Cerebellar nuclear complex (tissue), 1 donor: ENCODE measurements at regions not wholly inside any gene's neighbourhood (a gene's known extent, or its start where the extent isn't known, plus 50 kb on each side); places are given as distances from the start of the nearest gene placed in this dataset.
"Not testable (repeated sequence)": the region's sequence is repeated elsewhere in the genome, so short reads cannot be mapped to it uniquely, and the experiment has no call there.

ENCODE experiments used
- DNase-seq, 2 experiments: peaks; one replicate each; lab custom pipeline; 2025; lab: John Stamatoyannopoulos, UW

DNA sequence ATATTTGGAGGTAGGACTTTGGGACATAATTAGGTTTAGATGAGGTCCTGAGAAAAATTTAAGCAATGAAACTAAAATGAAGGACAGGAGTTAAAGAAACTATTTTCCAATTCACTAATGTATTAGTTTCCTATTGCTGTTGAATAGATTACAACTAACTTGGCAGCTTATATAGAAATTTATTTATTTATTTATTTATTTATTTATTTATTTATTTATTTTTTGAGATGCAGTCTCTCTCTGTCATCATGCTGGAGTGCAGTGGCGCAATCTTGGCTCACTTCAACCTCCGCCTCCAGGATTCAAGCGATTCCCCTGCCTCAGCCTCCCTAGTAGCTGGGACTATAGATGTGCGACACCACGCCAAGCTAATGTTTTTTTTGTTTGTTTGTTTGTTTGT lies 182.4 kb upstream of the ADCY2 start:
- DNase-seq = no peak

GRCh38 chr5:7214906-7215416 lies 181.0 kb upstream of the ADCY2 start:
- no peak for DNase-seq

DNA sequence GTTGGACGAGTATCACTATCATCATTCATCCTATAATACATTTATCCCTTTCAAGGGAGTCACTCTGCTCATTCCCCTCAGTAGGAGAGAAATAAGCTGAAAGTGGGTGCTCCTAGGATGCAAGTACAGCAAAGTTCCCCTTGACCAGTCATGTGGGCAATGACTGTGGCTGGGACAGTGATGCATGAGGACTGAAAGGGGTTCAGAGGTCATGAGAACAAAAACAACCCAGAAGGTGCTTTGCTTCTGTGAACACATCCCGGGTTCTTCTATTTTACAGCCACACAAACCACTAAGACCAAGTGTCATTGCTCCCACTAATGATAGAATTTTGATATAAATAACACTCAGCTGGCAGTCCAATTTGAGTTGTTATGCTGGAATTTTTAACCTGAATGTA lies 177.8 kb upstream of the ADCY2 start:
- DNase-seq = no peak

- no peak for DNase-seq
These were observed 175.8 kb upstream of the ADCY2 start for GRCh38 chr5:7220156-7220555.

- DNase-seq = no peak
These were observed 174.9 kb upstream of the ADCY2 start for GRCh38 chr5:7221041-7221440.

- no peak for DNase-seq
These were observed 170.1 kb upstream of the ADCY2 start for GRCh38 chr5:7225826-7226225.

DNA sequence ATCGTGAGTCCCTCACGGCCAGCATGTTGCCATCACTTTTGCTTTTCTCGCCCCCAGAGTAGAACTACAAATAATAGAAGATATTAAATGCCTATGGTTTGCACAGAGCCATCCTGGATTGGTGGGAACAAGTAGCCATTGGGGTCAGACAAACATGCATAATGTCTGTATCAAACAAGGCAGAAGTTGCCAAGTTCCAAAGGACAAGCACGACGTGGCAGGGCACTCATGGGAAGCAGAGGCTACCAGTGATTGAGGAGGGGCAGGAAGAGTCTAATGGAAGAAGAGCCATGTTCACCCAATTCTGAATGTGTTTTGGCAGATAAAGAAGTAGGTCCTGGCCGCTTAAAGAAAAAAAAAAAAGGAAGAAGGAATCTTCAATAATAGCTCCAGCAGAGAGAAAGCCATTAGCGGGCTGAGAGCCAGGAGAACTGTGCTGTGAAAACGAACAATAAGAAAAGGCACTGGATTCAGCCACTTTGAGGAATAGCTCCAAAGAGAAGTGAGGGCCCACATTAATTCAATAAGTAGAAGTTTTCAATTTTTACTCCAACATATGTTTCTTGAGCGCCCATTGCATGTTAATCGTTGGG lies 153.7 kb upstream of the ADCY2 start:
- no peak for DNase-seq

DNA sequence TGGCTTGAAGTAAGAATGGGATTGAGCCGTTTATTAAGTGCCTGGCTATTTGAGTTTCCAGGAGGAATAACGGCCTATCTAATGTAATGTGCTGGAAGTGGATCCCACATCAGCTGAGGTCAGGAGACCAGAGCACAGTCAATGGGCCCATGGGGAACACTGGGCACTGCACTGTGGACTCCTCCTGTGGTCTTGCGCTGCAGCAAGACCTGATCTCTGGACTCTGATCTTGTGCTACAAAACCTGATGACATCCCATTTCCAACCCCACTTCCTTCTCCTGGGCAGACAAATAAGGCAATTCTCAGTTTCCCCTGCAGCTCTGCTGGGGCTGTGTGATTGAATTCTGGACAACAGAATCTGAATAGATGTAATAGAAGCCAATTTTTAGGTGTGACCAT lies 151.7 kb upstream of the ADCY2 start:
- no peak for DNase-seq

DNA sequence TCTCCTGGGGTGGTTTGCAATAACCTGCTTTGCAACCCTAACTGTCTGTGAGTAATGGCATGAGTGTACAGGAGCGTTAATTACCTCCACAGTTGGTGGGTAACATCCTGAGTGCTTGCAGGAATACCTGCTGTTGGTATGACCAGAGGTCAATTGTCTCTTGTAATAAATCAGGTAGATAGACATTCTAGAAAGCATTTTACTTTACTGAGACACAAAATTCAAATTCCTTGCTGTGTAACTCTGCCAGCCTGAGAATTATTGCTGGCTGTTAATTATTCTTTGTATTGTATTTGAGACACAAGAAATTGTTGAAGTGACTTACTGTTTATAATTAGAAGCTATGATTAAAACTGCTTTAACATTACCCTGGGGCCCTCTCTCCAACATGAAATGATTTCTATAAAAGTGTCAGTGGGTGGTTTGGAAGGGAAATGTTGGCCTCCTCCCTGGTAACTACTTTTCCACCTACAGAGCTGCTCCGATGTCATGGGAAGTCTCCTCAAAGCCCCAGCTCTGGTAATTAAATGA lies 150.8 kb upstream of the ADCY2 start:
- DNase-seq = no peak

- no peak for DNase-seq
These were observed 149.7 kb upstream of the ADCY2 start for GRCh38 chr5:7246287-7246686.

DNA sequence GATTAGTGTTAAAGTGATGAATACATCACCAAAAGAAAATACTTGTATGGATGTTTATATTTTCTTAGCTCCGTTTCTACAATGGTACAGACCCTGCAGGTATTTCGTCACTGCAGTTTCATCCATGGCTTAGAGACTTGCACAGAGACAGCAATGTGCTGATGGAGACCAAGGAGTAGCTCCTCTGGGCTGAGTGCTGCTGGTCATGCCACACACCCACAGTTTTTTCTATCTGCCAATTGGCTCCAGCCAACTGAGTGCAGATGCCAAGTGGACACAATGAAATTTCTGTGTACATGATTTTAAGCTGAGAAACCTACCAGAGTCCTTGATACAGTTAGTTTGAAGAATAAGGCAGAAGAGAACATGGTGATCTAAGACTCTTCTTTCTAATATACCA lies 145.9 kb upstream of the ADCY2 start:
- no peak for DNase-seq

DNA sequence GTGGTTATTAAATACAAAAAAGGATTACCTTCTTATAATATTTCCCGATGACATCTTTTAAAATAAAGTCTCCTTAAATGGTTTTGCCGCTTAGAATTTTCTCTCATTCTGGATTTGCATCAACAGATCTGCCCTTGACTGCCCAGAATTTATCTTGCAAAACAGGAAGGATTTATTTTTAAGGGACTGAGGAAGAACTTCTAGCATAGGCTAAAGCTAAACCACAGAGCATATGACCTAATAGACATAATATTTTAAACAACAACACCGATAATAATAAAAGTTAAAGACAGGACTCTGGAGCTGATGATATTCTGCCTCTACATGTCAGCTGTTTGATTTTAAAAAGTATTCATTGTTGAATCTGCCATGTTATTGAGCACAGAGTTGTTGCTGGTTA lies 145.3 kb upstream of the ADCY2 start:
- DNase-seq = no peak

DNA sequence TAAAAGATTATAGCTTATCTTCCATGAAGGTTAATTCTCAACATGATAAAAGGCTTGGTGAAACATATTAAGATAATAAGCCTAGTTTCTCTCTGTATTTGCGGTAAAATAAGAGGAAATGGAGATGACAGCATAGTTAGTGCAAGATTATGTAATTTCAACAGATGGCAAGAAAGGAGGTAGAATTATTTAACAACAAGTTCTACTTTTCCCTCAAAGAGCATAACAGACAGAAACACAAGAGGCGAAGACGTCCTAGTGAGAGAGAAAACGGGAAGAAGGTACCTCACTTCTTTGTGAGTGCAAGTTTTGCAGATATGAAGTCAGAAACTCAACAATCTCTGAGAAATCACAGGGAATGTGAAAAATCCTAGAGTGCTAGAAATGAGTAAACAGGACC lies 144.8 kb upstream of the ADCY2 start:
- no peak for DNase-seq

GRCh38 chr5:7261049-7261448 lies 134.9 kb upstream of the ADCY2 start:
- no peak for DNase-seq

DNA sequence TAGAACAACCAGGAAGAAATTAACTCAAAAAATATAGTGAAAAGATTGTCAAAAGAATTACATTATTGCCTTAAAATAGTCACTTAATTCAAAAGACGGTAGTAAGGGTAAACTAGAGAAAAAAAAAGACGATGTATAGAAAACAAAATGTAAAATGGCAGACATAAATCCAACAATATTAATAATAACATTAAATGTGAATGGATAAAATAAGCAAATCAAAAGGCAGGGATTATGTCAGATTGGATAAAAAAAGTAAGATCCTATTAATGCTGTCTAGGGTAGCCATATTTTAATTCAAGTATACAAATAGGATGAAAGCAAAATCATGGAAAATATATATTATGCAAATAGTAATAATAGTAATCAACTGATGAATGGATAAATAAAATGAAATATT lies 134.0 kb upstream of the ADCY2 start:
- no peak for DNase-seq

DNA sequence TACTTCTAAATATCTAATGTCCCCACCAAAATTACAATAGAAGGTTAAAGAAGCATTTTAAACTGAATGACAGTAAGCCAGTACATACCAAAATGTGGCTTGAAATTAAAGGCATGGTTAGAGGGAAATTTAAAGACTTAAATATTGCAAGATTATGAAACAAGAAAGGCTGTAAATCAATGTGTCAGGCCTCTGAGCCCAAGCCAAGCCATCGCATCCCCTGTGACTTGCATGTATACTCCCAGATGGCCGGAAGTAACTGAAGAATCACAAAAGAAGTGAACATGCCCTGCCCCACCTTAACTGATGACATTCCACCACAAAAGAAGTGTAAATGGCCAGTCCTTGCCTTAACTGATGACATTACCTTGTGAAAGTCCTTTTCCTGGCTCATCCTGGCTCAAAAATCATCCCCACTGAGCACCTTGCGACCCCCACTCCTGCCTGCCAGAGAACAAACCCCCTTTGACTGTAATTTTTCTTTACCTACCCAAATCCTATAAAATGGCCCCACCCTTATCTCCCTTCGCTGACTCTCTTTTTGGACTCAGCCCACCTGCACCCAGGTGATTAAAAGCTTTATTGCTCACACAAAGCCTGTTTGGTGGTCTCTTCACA lies 132.4 kb upstream of the ADCY2 start:
- DNase-seq = not testable (repeated sequence)

DNA sequence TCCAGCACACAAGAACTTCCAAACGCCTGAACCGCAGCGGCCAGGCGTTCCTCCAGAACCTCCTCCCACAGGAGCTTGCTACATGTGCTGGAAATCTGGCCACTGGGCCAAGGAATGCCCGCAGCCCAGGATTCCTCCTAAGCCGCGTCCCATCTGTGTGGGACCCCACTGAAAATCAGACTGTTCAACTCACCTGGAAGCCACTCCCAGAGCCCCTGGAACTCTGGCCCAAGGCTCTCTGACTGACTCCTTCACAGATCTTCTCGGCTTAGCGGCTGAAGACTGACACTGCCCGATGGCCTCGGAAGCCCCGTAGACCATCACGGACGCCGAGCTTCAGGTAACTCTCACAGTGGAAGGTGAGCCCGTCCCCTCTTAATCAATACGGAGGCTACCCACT lies 130.2 kb upstream of the ADCY2 start:
- DNase-seq = not testable (repeated sequence)

DNA sequence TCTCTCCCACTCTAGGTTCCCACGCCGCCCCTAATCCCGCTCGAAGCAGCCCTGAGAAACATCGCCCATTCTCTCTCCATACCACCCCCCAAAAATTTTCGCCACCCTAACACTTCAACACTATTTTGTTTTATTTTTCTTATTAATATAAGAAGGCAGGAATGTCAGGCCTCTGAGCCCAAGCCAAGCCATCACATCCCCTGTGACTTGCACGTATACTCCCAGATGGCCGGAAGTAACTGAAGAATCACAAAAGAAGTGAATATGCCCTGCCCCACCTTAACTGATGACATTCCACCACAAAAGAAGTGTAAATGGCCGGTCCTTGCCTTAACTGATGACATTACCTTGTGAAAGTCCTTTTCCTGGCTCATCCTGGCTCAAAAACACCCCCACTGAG lies 127.2 kb upstream of the ADCY2 start:
- DNase-seq = not testable (repeated sequence)

- DNase-seq = no peak
These were observed 126.2 kb upstream of the ADCY2 start for GRCh38 chr5:7269591-7270274.

- no peak for DNase-seq
These were observed 124.4 kb upstream of the ADCY2 start for GRCh38 chr5:7271435-7272084.

DNA sequence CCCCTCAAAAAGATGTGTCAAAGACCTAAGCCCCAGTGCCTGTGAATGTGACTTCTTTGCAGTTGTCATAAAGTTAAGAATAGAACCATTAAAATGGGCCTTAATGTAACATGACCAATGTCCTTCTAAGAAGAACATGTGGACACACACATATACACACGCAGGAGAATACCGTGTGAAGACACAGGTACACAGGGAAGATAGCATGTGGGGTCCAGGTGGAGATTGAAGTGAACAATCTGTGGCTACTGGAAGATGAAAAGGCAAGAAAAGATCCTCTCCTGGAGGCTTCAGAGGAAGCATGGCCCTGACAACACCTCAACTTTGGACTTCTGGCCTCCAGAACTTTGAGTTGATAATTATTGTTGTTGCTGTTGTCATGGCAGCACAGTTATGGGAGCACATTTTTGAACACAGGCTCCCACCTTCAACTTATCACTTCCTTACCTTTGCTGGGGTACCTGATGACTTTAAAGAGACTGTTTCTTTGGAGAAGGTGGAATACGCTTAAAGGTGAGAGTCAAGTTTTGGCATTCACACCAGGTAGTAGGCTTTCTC lies 123.5 kb upstream of the ADCY2 start:
- no peak for DNase-seq

DNA sequence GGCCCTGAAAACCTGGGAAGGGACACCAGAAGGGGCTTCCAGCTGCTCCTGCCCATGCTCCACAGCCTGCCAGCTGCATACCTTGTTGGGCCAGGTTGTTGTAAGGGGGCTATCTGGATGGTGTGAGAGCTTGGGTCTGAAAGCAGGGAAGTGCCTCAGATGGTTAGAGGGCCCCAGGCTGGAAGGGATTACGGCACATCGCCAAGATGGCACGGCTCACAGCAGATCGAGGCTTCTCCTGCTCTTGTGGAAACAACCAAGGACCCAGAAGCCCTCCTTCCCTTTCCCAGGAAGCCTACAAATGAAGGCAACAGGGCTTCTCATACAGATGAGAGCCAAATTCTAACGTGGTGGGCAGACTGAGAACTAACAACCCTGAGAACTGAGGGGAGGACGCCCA lies 121.7 kb upstream of the ADCY2 start:
- no peak for DNase-seq
